ENCODE measurements at regions not wholly inside any gene's neighbourhood (a gene's known extent, or its start where the extent isn't known, plus 50 kb on each side); places are given as distances from the start of the nearest gene placed in this dataset.

GRCh38 chr11:92070026-92070889 is 154.4 kb upstream of the FAT3 start:
- ATAC-seq: no peak
- Histone ChIP-seq H3K9me3 (peaks cover 0 to 37% (median 0%) of the 10 kb centered on the region in 3 donors), H3K27me3 (no peaks in the 10 kb centered on the region), H3K4me1 (no peaks in the 10 kb centered on the region), H3K4me3 (no peak overlapping the region), H3K27ac (no peak overlapping the region), H3K36me3 (no peaks in the 10 kb centered on the region)
- WGBS, 2 donors (ENCODE audit: low coverage in 1 of 2): 100% methylated on average over 1 of the region's 1 CpG; no CpG with 5 or more reads in 1 of the 2 donors
- TF ChIP-seq CTCF (IDR thresholded peaks at IDR 0.05) (no peak), POLR2AphosphoS5 (IDR thresholded peaks at IDR 0.05) (no peak)

GRCh38 chr11:92067016-92067415 is 157.6 kb upstream of the FAT3 start:
- H3K27ac ChIP-seq: no peak overlapping the region
- TF ChIP-seq CTCF (IDR thresholded peaks at IDR 0.05) (no peak), POLR2A (IDR thresholded peaks at IDR 0.05) (no peak), EP300 (IDR thresholded peaks at IDR 0.05) (no peak), POLR2AphosphoS5 (IDR thresholded peaks at IDR 0.05) (no peak)
- H3K36me3 ChIP-seq: no peaks in the 10 kb centered on the region
- no peaks in the 10 kb centered on the region for H3K4me1 ChIP-seq
- no peak for ATAC-seq
- no peak overlapping the region for H3K4me3 ChIP-seq
- no peaks in the 10 kb centered on the region for H3K27me3 ChIP-seq
- H3K9me3 ChIP-seq: peaks cover 0 to 17% (median 0%) of the 10 kb centered on the region in 3 donors

GRCh38 chr11:92061456-92062062 is 163.1 kb upstream of the FAT3 start:
- TF ChIP-seq POLR2AphosphoS5 (IDR thresholded peaks at IDR 0.05): no peak
- TF ChIP-seq EP300 (IDR thresholded peaks at IDR 0.05): no peak
- TF ChIP-seq CTCF (IDR thresholded peaks at IDR 0.05): no peak
- no peak for TF ChIP-seq POLR2A (IDR thresholded peaks at IDR 0.05)
- Histone ChIP-seq H3K27ac (no peak overlapping the region), H3K9me3 (no peaks in the 10 kb centered on the region), H3K4me3 (no peak overlapping the region), H3K27me3 (no peaks in the 10 kb centered on the region), H3K36me3 (no peaks in the 10 kb centered on the region), H3K4me1 (no peaks in the 10 kb centered on the region)
- 82 to 89% methylated on average over 3 of the region's 3 CpGs for WGBS, 2 donors (ENCODE audit: low coverage in 1 of 2)
- ATAC-seq: no peak

- H3K4me1 ChIP-seq: no peaks in the 10 kb centered on the region
- no peak for ATAC-seq
- no peak for TF ChIP-seq CTCF (IDR thresholded peaks at IDR 0.05)
- TF ChIP-seq EP300 (IDR thresholded peaks at IDR 0.05): no peak
- H3K27me3 ChIP-seq: no peaks in the 10 kb centered on the region
- no peak overlapping the region for H3K4me3 ChIP-seq
- 39 to 58% methylated on average over 2 of the region's 2 CpGs for WGBS, 2 donors (ENCODE audit: low coverage in 1 of 2)
- no peak overlapping the region for H3K27ac ChIP-seq
- H3K36me3 ChIP-seq: no peaks in the 10 kb centered on the region
- H3K9me3 ChIP-seq: no peaks in the 10 kb centered on the region
These were observed 166.7 kb upstream of the FAT3 start for GRCh38 chr11:92057849-92058442.

GRCh38 chr11:92053216-92053615 is 171.4 kb upstream of the FAT3 start:
- Histone ChIP-seq H3K27ac (no peak overlapping the region), H3K9me3 (no peaks in the 10 kb centered on the region), H3K27me3 (no peaks in the 10 kb centered on the region), H3K36me3 (no peaks in the 10 kb centered on the region), H3K4me3 (no peak overlapping the region), H3K4me1 (no peaks in the 10 kb centered on the region)
- TF ChIP-seq CTCF (IDR thresholded peaks at IDR 0.05) (no peak), POLR2A (IDR thresholded peaks at IDR 0.05) (no peak), POLR2AphosphoS5 (IDR thresholded peaks at IDR 0.05) (no peak), EP300 (IDR thresholded peaks at IDR 0.05) (no peak)
- ATAC-seq: no peak
